ENCODE measurements at regions not wholly inside any gene's neighbourhood (a gene's known extent, or its start where the extent isn't known, plus 50 kb on each side); places are given as distances from the start of the nearest gene placed in this dataset.
"Not testable (repeated sequence)": the region's sequence is repeated elsewhere in the genome, so short reads cannot be mapped to it uniquely, and the experiment has no call there.

DNA sequence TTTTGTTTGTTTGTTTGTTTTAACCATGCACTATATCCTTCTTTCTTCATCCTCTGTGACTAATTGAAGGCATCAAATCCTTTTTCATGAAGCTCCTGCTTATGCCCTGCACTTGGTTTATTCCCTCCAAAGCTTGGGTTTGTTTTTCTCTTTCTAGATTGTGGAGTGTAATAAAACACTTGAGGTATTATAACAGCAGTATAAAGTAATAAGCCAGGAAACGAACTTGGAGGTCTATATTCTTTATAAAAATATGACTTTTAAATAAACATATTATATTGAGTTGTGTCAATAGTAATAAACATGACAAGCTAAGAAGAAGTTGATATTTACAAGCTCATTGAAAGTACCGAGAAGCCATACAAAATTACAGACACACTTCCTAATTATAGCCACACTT lies 659.4 kb downstream of the RFPL4B start:
- DNase-seq, result no peak

DNA sequence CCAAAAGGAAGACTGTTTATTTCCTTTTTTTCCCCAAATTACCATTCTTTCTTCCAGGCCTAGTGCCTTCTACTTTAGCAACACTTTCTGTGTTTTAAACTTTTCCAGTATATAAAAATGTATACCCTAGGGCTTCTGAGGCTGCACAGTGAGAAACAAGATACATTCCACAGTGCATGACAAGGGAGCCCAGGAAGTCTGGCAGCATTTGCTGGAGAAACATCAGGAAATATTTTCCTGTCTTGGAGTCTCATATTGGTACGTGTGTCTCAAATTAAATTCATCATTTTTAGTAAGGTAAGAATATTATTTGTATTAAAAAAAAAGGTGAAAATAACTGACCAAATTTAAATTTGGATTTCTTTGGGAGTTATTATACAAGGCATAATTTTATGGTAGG lies 662.6 kb downstream of the RFPL4B start:
- no peak for DNase-seq

DNA sequence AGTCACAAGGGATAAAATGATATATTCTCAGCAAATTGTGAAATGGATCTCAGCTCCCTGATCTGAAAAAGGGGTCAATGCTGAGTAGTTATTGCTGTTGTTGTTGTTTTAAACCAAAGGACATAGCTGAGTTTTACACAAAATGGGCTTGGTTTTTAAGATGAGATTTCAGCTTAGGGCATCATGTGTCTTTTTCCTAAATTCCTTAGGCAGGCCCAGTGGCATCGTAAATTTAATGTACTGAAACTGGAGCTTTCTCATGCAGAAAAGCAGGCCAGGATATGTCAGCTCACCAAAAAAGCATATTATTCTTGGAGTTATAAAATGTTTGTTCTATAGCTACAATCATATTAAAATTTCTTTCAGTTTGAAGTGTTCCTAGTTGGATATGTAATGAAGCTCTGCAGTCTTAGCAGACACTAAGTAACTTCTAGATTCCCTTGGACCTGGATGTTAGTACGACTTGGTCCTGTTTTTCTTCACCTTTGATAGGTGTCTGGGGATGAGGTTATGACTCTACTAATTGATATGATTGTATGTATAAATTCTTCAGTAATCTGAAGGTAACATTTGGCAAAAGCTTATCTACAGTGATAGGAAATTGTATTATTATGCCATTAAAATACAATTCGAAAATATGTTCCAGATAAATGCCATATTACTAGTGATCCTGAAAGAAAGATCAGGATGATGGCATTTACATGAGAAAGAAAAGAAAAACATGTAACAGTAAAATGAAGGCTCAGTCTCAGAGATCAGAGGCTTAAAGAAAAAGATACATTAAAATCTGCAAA lies 663.3 kb downstream of the RFPL4B start:
- DNase-seq, result no peak

- no peak for DNase-seq
Observed at GRCh38 chr6:113011389-113011788, 664.3 kb downstream of the RFPL4B start.

DNA sequence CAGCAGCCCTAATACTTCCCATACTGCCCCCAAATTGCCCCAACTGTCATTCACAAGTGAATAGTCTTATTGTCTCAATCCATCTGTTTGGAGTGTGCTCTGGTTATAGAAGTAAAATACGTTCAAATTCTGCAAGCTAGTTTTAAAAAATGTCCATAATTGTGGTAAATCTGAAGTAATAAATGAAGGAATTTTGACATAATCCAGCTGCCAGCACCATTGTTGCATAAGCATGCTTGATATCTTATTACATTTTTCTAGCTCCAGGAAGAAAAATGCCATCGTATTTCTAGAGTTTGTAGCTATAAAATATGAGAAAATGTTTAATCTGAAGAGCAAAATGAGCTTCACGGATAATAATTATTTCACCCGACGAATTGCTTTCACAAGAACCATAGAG lies 664.7 kb downstream of the RFPL4B start:
- no peak for DNase-seq

DNA sequence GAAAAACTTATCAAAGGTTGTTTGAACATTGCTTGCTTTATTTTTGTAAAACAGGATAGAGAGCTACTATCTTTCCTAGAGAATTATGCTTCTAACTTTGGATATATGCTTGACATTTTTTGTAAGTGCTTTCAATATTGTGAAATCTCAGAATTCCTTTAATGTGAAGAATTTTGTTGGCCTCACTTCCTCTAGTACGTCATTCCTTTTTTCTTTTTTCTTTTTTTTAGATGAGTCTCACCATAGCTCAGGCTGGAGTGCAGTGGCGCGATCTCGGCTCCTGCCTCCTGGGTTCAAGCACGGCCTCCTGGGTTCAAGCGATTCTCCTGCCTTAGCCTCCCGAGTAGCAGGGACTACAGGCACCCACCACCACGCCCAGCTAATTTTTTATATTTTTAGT lies 668.1 kb downstream of the RFPL4B start:
- DNase-seq, result no peak

DNA sequence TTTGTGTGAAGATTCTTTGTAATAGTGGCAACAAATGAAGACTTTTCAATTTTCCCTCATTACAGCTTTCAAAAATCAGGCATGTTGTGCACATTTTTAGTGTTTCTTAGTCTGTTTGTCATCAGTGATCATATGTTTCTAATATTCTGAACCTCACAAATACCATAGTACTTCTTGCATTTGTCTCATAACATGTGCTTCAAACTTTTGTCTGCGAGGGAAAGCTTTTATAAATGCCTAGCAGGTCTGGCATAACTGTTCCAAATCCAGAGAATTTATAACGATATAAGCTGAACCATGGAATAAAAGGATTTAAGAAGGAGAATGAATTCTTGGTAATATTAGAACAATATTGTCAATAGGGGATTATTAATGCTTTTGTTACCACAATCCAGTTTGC lies 670.2 kb downstream of the RFPL4B start:
- no peak for DNase-seq

- DNase-seq, result no peak
Observed at GRCh38 chr6:113018351-113019151, 671.4 kb downstream of the RFPL4B start.

DNA sequence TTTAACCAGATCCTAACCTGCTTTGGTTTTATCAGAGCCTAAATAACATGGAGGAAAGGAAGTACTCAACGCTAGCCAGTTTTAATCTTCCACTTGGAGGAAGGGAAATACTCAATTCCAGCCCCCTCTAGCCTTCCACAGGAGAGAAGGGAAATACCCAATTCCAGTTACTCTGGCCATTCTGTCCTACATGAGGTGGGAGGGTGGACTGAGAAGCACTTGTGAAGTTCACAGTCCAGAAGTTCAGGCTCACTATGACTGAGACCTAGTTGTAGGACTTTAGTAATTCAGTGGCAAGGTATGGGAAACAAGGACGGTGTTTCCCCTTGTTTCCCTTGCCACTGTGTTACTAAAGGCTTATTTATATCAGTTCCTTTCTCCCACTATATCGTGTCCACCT lies 672.0 kb downstream of the RFPL4B start:
- DNase-seq, result no peak

GRCh38 chr6:113027780-113028179 lies 680.6 kb downstream of the RFPL4B start:
- no peak for DNase-seq

DNA sequence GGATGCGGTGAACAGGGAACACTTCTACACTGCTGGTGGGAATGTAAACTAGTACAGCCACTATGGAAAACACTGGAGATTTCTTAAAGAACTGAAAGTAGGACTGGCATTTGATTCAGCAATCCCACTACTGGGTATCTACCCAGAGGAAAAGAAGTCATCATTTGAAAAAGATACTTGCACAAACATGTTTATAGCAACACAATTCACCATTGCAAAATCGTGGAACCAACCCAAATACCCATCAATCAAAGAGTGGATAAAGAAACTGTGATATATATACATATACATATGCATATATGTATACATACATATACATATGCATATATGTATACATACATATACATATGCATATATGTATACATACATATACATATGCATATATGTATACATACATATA lies 682.0 kb downstream of the RFPL4B start:
- not testable (repeated sequence) for DNase-seq

GRCh38 chr6:113031591-113032238 lies 684.6 kb downstream of the RFPL4B start:
- no peak for DNase-seq

- DNase-seq, result no peak
Observed at GRCh38 chr6:113039005-113039404, 691.9 kb downstream of the RFPL4B start.

DNA sequence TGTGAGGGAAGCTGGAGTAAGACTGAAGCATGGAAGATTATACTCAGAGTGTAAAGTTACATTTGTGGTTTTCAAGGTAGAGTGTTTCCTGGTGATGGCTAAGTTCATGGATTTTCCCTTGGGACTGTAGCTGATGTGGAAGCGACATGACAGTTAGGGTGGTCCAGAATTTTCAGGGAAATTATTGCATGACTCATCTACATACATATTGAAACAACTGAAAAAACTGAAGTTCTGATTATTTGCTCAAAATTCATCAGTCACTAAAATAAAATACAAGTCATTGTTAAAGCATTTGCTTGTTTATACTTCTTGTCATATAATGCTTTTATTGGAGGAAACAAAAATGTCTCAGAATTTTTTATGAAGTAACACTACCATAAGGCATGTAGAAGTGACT lies 700.0 kb downstream of the RFPL4B start:
- no peak for DNase-seq

DNA sequence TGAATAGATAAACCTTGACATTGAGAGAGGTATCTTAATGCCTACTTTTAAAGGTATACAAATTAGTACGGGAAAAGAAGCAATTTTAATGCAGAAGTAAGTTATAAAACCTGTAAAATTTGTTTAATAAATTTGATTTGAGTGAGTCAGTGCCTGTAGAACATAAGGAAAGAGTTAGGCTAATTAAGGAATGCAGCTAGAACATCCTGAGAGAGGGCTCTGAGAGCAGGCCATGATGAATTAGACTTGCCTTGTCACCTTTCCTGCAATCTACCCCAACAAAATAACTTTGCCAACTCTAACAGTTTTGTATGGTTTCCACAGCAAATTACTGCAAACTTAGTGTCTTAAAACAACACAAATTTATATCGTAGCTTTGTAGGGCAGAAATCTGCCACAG lies 700.8 kb downstream of the RFPL4B start:
- no peak for DNase-seq

DNA sequence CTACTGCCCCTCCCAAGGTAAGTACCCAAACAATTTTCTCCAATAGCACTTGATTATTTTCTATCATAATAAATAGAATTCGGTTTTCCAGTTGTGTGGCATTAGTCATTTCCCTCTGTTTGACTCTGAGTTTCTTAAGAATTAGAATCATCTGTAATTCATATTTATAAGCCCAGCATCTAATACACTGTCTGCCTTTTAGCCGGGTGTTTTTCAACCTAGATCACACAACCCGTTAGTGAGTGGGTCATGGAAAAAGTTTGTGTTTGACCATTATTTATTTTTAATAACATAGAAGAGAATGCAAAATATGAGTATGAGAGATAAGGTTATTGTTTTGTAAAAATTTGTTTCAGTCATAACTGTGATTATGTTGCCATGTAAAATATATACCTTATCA lies 701.6 kb downstream of the RFPL4B start:
- no peak for DNase-seq

GRCh38 chr6:113049190-113049589 lies 702.1 kb downstream of the RFPL4B start:
- no peak for DNase-seq

- peak in 1 of 2 donors; percentile 66 for DNase-seq
Observed at GRCh38 chr6:113050010-113050858, 703.1 kb downstream of the RFPL4B start.

GRCh38 chr6:113050979-113051378 lies 703.8 kb downstream of the RFPL4B start:
- no peak for DNase-seq

DNA sequence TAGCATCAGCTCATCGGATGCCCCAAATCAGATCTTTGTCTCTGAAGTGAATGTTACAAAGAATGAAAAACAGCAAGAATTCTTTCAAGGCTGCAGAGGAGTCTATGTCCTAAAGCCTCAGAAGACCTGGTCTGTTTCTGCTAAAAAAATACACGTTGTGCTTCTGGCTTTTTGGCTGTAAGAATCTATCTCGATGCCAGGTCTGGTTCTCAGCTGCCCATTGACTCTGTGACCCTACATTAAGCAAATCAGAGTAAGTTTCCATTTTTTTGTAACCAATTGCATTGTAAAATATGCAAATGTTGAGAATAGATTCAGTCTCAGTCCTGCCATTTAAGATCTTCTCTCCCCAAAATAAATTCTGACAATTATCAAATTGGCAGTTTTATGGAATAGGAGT lies 705.4 kb downstream of the RFPL4B start:
- DNase-seq, result no peak

DNA sequence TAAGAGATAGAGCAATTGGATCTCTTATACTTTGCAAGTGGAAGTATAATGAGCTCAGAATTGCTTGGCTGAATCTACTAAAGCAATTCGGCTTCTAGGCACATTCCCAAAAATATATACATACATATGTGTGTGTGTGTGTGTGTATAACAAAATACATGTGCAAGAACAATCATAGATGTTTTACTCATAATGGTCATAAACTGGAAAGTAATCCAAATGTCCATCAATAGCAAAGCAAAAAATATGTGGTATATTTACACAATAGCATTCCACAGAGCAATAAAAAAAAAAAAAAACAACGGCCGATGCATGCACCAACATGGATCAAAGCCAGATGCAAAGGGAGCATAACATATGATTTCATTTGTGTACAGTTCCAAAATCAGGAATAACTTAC lies 707.9 kb downstream of the RFPL4B start:
- no peak for DNase-seq

DNA sequence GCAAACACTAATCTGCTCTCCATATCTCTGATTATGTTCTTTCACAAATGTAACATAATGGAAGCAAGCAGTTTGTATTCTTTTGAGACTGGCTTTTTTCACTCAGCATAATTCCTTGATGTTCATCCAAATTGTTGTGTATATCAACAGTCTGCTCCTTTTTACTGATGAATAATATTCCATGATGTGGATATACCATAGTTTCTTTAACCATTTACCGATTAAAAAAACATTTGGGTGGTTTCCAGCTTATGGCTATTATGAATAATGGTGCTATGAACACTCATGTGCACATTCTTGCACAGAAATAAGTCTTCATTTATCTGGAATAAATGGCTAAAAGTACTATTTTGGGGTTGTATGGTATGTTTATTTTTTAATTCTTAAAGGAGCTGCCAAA lies 708.9 kb downstream of the RFPL4B start:
- no peak for DNase-seq

DNA sequence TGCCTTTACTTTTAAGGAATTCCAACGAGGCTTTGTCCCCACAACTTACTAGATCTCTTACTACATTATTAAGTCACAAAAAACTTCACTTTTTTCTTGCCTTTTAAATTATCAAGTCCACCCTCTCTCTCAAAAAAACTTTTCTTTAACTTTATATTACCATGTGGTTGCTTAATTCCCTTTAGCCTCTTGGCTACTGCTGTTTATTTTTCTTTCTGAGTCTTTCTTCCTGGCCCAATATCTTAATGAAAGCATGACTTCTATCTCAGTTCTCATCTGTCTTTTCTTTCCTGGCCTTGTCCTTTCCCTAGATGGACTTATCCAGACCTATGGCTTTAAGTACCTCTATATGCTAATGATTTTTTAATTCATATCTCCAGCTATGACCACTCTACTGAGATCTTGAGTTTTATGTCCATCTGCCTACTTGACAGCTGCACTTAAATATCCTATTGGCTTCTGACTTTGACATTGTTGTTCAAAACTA lies 710.5 kb downstream of the RFPL4B start:
- DNase-seq, result no peak
